Uterus (tissue), 3 donors: ENCODE measurements at regions not wholly inside any gene's neighbourhood (a gene's known extent, or its start where the extent isn't known, plus 50 kb on each side); places are given as distances from the start of the nearest gene placed in this dataset.

Experiments used
- DNase-seq, 2 donors: peaks; one replicate each; pipeline ENCODE4 v3.0.0-alpha.2; 2019 to 2020
- H3K27ac ChIP-seq, 2 donors: fragments of 200-600 bp; sonication (generic); 1 replicate in 1 of 2; 2 replicates in 1 of 2; pipeline ENCODE4 v1.5.1; 2016 to 2018
- H3K27me3 ChIP-seq, 2 donors: fragments of 200-600 bp; sonication (generic); one replicate each; pipeline ENCODE4 v1.5.1; 2018 to 2019; ENCODE audit warnings: control low read depth in 1 of 2
- H3K36me3 ChIP-seq, 2 donors: fragments of 200-600 bp; sonication (generic); one replicate each; pipeline ENCODE4 v1.5.1; 2019; ENCODE audit warnings: control low read depth in 1 of 2
- H3K4me1 ChIP-seq, 2 donors: fragments of 200-600 bp; sonication (generic); one replicate each; pipeline ENCODE4 v1.5.1; 2018 to 2019; ENCODE audit warnings: control low read depth in 1 of 2
- H3K4me3 ChIP-seq, 2 donors: fragments of 200-600 bp; sonication (generic); 1 replicate in 1 of 2; 2 replicates in 1 of 2; pipeline ENCODE4 v1.5.1; 2018 to 2019; ENCODE audit warnings: mild to moderate bottlenecking in 1 of 2
- H3K9me3 ChIP-seq, 2 donors: fragments of 200-600 bp; sonication (generic); one replicate each; pipeline ENCODE4 v1.5.1; 2019; ENCODE audit warnings: control low read depth in 1 of 2
- CTCF ChIP-seq, 4 experiments: fragments of 200-600 bp in 2 of 4; fragments of 450-650 bp in 2 of 4; sonication (generic) in 2 of 4; IDR thresholded peaks; one replicate each; pipeline ENCODE4 v1.5.1; 2016 to 2019; ENCODE audit warnings: antibody characterized with exemption in 4 of 4, mild to moderate bottlenecking in 2 of 4, moderate library complexity in 1 of 4
- POLR2A ChIP-seq, 2 donors: fragments of 450-650 bp; IDR thresholded peaks; one replicate each; pipeline ENCODE4 v1.6.1; 2016; ENCODE audit warnings: antibody characterized with exemption in 2 of 2, mild to moderate bottlenecking in 1 of 2, moderate library complexity in 1 of 2
- intact Hi-C: fragments of 100-400 bp; cut with DNase I; formaldehyde crosslinking; loops from one replicate; pipeline ENCODE4 v1.15.1; 2023; ENCODE audit warnings: low total_unique reads
- donor health status: DM: yes; HTN: yes; CAD: no.

GRCh38 chr5:93658044-93658443, 75.0 kb downstream of the NR2F1 start:
- H3K27ac ChIP-seq, result no peak overlapping the region
- H3K4me1 ChIP-seq, result no peaks in the 10 kb centered on the region
- no peaks in the 10 kb centered on the region for H3K36me3 ChIP-seq
- DNase-seq, result no peak
- no peak for TF ChIP-seq CTCF (IDR thresholded peaks at IDR 0.05)
- no peak for TF ChIP-seq POLR2A (IDR thresholded peaks at IDR 0.05)
- no peaks in the 10 kb centered on the region for H3K9me3 ChIP-seq
- no peak overlapping the region for H3K4me3 ChIP-seq
- intact Hi-C loops, result no loop called here
- no peaks in the 10 kb centered on the region for H3K27me3 ChIP-seq

- Histone ChIP-seq H3K27me3 (no peaks in the 10 kb centered on the region), H3K36me3 (no peaks in the 10 kb centered on the region), H3K4me3 (no peak overlapping the region), H3K9me3 (no peaks in the 10 kb centered on the region), H3K4me1 (no peaks in the 10 kb centered on the region), H3K27ac (no peak overlapping the region)
- intact Hi-C loops, result no loop called here
- DNase-seq, result no peak
- TF ChIP-seq POLR2A (IDR thresholded peaks at IDR 0.05) (no peak), CTCF (IDR thresholded peaks at IDR 0.05) (no peak)
These were observed 71.7 kb downstream of the NR2F1 start for GRCh38 chr5:93654676-93655075.

GRCh38 chr5:93653716-93654115, 70.7 kb downstream of the NR2F1 start:
- H3K4me1 ChIP-seq, result no peaks in the 10 kb centered on the region
- intact Hi-C loops, result no loop called here
- no peak for DNase-seq
- no peak overlapping the region for H3K27ac ChIP-seq
- H3K36me3 ChIP-seq, result no peaks in the 10 kb centered on the region
- H3K27me3 ChIP-seq, result no peaks in the 10 kb centered on the region
- TF ChIP-seq POLR2A (IDR thresholded peaks at IDR 0.05) (no peak), CTCF (IDR thresholded peaks at IDR 0.05) (no peak)
- no peaks in the 10 kb centered on the region for H3K9me3 ChIP-seq
- no peak overlapping the region for H3K4me3 ChIP-seq

- no peaks in the 10 kb centered on the region for H3K4me1 ChIP-seq
- H3K27me3 ChIP-seq, result no peaks in the 10 kb centered on the region
- intact Hi-C loops, result no loop called here
- DNase-seq, result no peak
- no peak overlapping the region for H3K4me3 ChIP-seq
- no peaks in the 10 kb centered on the region for H3K9me3 ChIP-seq
- no peaks in the 10 kb centered on the region for H3K36me3 ChIP-seq
- TF ChIP-seq CTCF (IDR thresholded peaks at IDR 0.05) (no peak), POLR2A (IDR thresholded peaks at IDR 0.05) (no peak)
- no peak overlapping the region for H3K27ac ChIP-seq
These were observed 66.3 kb downstream of the NR2F1 start for GRCh38 chr5:93649234-93649900.

GRCh38 chr5:93644760-93645159, 61.7 kb downstream of the NR2F1 start:
- no peaks in the 10 kb centered on the region for H3K9me3 ChIP-seq
- H3K27me3 ChIP-seq, result no peaks in the 10 kb centered on the region
- no peaks in the 10 kb centered on the region for H3K36me3 ChIP-seq
- DNase-seq, result no peak
- intact Hi-C loops, result no loop called here
- H3K4me1 ChIP-seq, result no peaks in the 10 kb centered on the region
- TF ChIP-seq POLR2A (IDR thresholded peaks at IDR 0.05) (no peak), CTCF (IDR thresholded peaks at IDR 0.05) (no peak)
- no peak overlapping the region for H3K4me3 ChIP-seq
- H3K27ac ChIP-seq, result no peak overlapping the region
